ENCODE measurements at regions not wholly inside any gene's neighbourhood (a gene's known extent, or its start where the extent isn't known, plus 50 kb on each side); places are given as distances from the start of the nearest gene placed in this dataset.

- TF ChIP-seq YY1 (IDR thresholded peaks at IDR 0.05; ENCODE audit: low read depth, low read length) (no peak), CTCF (IDR thresholded peaks at IDR 0.05 in 2 of 3, conservative IDR thresholded peaks at IDR 0.05 in 1 of 3; ENCODE audit: control insufficient read depth in 2 of 3, extremely low read depth in 1 of 3, insufficient read depth in 1 of 3, low read depth in 3 of 3, low read length in 3 of 3) (no peak), CHD2 (IDR thresholded peaks at IDR 0.05; ENCODE audit: borderline replicate concordance, low read depth, low read length) (no peak), TCF3 (IDR thresholded peaks at IDR 0.05; ENCODE audit: borderline replicate concordance, insufficient read depth, low read depth, low read length) (no peak), BCL3 (IDR thresholded peaks at IDR 0.05; ENCODE audit: borderline replicate concordance, insufficient read depth, low read depth, low read length, poor library complexity, severe bottlenecking) (no peak), POLR2A (IDR thresholded peaks at IDR 0.05; ENCODE audit: low read depth, low read length) (no peak), TAF1 (IDR thresholded peaks at IDR 0.05; ENCODE audit: borderline replicate concordance, low read depth, low read length) (no peak), POLR2AphosphoS5 (IDR thresholded peaks at IDR 0.05; ENCODE audit: low read length) (no peak), ZZZ3 (IDR thresholded peaks at IDR 0.05; ENCODE audit: control insufficient read depth, insufficient read length, low read depth) (no peak), EGR1 (IDR thresholded peaks at IDR 0.05; ENCODE audit: borderline replicate concordance in 1 of 2, low read depth in 2 of 2, low read length in 2 of 2) (no peak)
Observed at GRCh38 chr2:52724585-52724984, 1043.0 kb upstream of the CHAC2 start.
